Progenitor cell of endocrine pancreas (in vitro differentiated cells): ENCODE measurements at regions not wholly inside any gene's neighbourhood (a gene's known extent, or its start where the extent isn't known, plus 50 kb on each side); places are given as distances from the start of the nearest gene placed in this dataset.
"Not testable (repeated sequence)": the region's sequence is repeated elsewhere in the genome, so short reads cannot be mapped to it uniquely, and the experiment has no call there.

Source experiments
- DNase-seq: peaks from one replicate; pipeline ENCODE4 v3.0.0; 2021; ENCODE audit warnings: low spot score; ENCODE audit not compliant: unreplicated experiment
- H3K27ac Mint-ChIP-seq: 2 replicates; pipeline ENCODE4 v1.8.0; 2021; ENCODE audit warnings: mild to moderate bottlenecking, moderate library complexity, mixed read lengths
- H3K27me3 Mint-ChIP-seq: 2 replicates; pipeline ENCODE4 v1.8.0; 2021; ENCODE audit warnings: mixed read lengths
- H3K36me3 Mint-ChIP-seq: 2 replicates; pipeline ENCODE4 v1.8.0; 2022; ENCODE audit warnings: mixed read lengths; ENCODE audit not compliant: insufficient read depth
- H3K4me1 Mint-ChIP-seq: 2 replicates; pipeline ENCODE4 v1.8.0; 2021; ENCODE audit warnings: low read depth, mixed read lengths
- H3K4me3 Mint-ChIP-seq: 2 replicates; pipeline ENCODE4 v1.8.0; 2021; ENCODE audit warnings: low read depth, mild to moderate bottlenecking, moderate library complexity, mixed read lengths
- H3K9me3 Mint-ChIP-seq: 2 replicates; pipeline ENCODE4 v1.8.0; 2021; ENCODE audit warnings: low read depth, mixed read lengths
- CTCF ChIP-seq: fragments of 200-600 bp; sonication (generic); IDR thresholded peaks from one replicate; pipeline ENCODE4 v1.5.0; 2021; ENCODE audit warnings: antibody characterized with exemption, mild to moderate bottlenecking; ENCODE audit not compliant: unreplicated experiment

- Mint-ChIP-seq H3K27ac (peak overlapping the region; percentile 91), H3K9me3 (peaks cover 10% of the 10 kb centered on the region), H3K4me3 (no peak overlapping the region), H3K4me1 (peaks cover 32% of the 10 kb centered on the region), H3K27me3 (no peaks in the 10 kb centered on the region), H3K36me3 (no peaks in the 10 kb centered on the region)
- no peak for DNase-seq
- TF ChIP-seq CTCF, result no peak
Observed at GRCh38 chr1:163472651-163473248, 151.0 kb downstream of the NUF2 start.

- TF ChIP-seq CTCF, result no peak
- H3K27ac Mint-ChIP-seq, result no peak overlapping the region
- peaks cover 21% of the 10 kb centered on the region for H3K9me3 Mint-ChIP-seq
- no peak for DNase-seq
- H3K4me1 Mint-ChIP-seq, result peaks cover 18% of the 10 kb centered on the region
- H3K4me3 Mint-ChIP-seq, result no peak overlapping the region
- H3K27me3 Mint-ChIP-seq, result no peaks in the 10 kb centered on the region
- peaks cover 4% of the 10 kb centered on the region for H3K36me3 Mint-ChIP-seq
Observed at GRCh38 chr1:163477276-163477830, 155.6 kb downstream of the NUF2 start.

- H3K9me3 Mint-ChIP-seq, result not testable (repeated sequence)
Observed at GRCh38 chr1:163498391-163499330, 176.9 kb downstream of the NUF2 start.

GRCh38 chr1:163504331-163504978, 182.7 kb downstream of the NUF2 start:
- TF ChIP-seq CTCF, result no peak
- no peak for DNase-seq
- Mint-ChIP-seq H3K27me3 (no peaks in the 10 kb centered on the region), H3K36me3 (no peaks in the 10 kb centered on the region), H3K4me3 (no peak overlapping the region), H3K27ac (no peak overlapping the region), H3K4me1 (no peaks in the 10 kb centered on the region), H3K9me3 (no peaks in the 10 kb centered on the region)

More at GRCh38 chr1:163498391-163499330, 176.9 kb downstream of the NUF2 start:
- not testable (repeated sequence) for H3K27me3 Mint-ChIP-seq, H3K36me3 Mint-ChIP-seq, H3K4me3 Mint-ChIP-seq, DNase-seq, H3K4me1 Mint-ChIP-seq, H3K27ac Mint-ChIP-seq

- Mint-ChIP-seq H3K36me3 (no peaks in the 10 kb centered on the region), H3K4me1 (no peaks in the 10 kb centered on the region), H3K9me3 (peaks cover 1% of the 10 kb centered on the region), H3K27me3 (no peaks in the 10 kb centered on the region), H3K4me3 (no peak overlapping the region), H3K27ac (no peak overlapping the region)
- DNase-seq, result no peak
- TF ChIP-seq CTCF, result no peak
Observed at GRCh38 chr1:163509114-163509513, 187.4 kb downstream of the NUF2 start.
